ENCODE measurements at regions not wholly inside any gene's neighbourhood (a gene's known extent, or its start where the extent isn't known, plus 50 kb on each side); places are given as distances from the start of the nearest gene placed in this dataset.
A peak's percentile ranks its signal among the peaks of the same experiment; 100 is the strongest.

GRCh38 chr6:134455319-134455718 is 137.4 kb upstream of the SGK1 start:
- Mint-ChIP-seq H3K9me3 (ENCODE audit: unreplicated experiment) (no peaks in the 10 kb centered on the region), H3K4me1 (ENCODE audit: insufficient read depth, unreplicated experiment) (peaks cover 4% of the 10 kb centered on the region), H3K36me3 (ENCODE audit: insufficient read depth, unreplicated experiment) (no peaks in the 10 kb centered on the region), H3K27me3 (ENCODE audit: insufficient read depth, unreplicated experiment) (no peaks in the 10 kb centered on the region), H3K27ac (ENCODE audit: low read depth, unreplicated experiment) (no peak overlapping the region), H3K4me3 (ENCODE audit: unreplicated experiment) (no peak overlapping the region)
- no TSS peak for BruUV-seq (replicated peaks)
- intact Hi-C loops (cut with micrococcal nuclease), result no loop called here
- TF ChIP-seq, protein P1, sequence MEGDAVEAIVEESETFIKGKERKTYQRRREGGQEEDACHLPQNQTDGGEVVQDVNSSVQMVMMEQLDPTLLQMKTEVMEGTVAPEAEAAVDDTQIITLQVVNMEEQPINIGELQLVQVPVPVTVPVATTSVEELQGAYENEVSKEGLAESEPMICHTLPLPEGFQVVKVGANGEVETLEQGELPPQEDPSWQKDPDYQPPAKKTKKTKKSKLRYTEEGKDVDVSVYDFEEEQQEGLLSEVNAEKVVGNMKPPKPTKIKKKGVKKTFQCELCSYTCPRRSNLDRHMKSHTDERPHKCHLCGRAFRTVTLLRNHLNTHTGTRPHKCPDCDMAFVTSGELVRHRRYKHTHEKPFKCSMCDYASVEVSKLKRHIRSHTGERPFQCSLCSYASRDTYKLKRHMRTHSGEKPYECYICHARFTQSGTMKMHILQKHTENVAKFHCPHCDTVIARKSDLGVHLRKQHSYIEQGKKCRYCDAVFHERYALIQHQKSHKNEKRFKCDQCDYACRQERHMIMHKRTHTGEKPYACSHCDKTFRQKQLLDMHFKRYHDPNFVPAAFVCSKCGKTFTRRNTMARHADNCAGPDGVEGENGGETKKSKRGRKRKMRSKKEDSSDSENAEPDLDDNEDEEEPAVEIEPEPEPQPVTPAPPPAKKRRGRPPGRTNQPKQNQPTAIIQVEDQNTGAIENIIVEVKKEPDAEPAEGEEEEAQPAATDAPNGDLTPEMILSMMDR (IDR thresholded peaks at IDR 0.05; ENCODE audit: unreplicated experiment), result no peak
- DNase-seq (ENCODE audit: unreplicated experiment), result no peak
- POLR2A ChIA-PET, result interaction anchor here (0.6 to 6.3 kb wide), 5 partner anchors 10 to 561 kb away, joined by 3 to 27 read pairs (median 3); no protein-coding TSS in a partner anchor
- CTCF ChIA-PET, result interaction anchor here (0.6 kb wide), 1 partner anchor 169 kb away, joined by 3 read pairs; no protein-coding TSS in a partner anchor

GRCh38 chr6:134454794-134455193 is 136.9 kb upstream of the SGK1 start:
- H3K4me1 Mint-ChIP-seq (ENCODE audit: insufficient read depth, unreplicated experiment), result peaks cover 4% of the 10 kb centered on the region
- BruUV-seq (replicated peaks), result no TSS peak
- CTCF ChIA-PET, result interaction anchor here (0.8 kb wide), 1 partner anchor 1835 kb away, joined by 3 read pairs; the partner anchor contains the start of gene BCLAF1
- TF ChIP-seq, protein P1 (IDR thresholded peaks at IDR 0.05; ENCODE audit: unreplicated experiment), result no peak
- no peak for DNase-seq (ENCODE audit: unreplicated experiment)
- H3K36me3 Mint-ChIP-seq (ENCODE audit: insufficient read depth, unreplicated experiment), result no peaks in the 10 kb centered on the region
- POLR2A ChIA-PET, result interaction anchor here (0.6 to 6.3 kb wide), 2 partner anchors 11 to 82 kb away, joined by 3 to 27 read pairs; no protein-coding TSS in a partner anchor
- intact Hi-C loops (cut with micrococcal nuclease), result no loop called here
- no peak overlapping the region for H3K4me3 Mint-ChIP-seq (ENCODE audit: unreplicated experiment)
- no peaks in the 10 kb centered on the region for H3K27me3 Mint-ChIP-seq (ENCODE audit: insufficient read depth, unreplicated experiment)
- H3K9me3 Mint-ChIP-seq (ENCODE audit: unreplicated experiment), result no peaks in the 10 kb centered on the region
- no peak overlapping the region for H3K27ac Mint-ChIP-seq (ENCODE audit: low read depth, unreplicated experiment)

DNA sequence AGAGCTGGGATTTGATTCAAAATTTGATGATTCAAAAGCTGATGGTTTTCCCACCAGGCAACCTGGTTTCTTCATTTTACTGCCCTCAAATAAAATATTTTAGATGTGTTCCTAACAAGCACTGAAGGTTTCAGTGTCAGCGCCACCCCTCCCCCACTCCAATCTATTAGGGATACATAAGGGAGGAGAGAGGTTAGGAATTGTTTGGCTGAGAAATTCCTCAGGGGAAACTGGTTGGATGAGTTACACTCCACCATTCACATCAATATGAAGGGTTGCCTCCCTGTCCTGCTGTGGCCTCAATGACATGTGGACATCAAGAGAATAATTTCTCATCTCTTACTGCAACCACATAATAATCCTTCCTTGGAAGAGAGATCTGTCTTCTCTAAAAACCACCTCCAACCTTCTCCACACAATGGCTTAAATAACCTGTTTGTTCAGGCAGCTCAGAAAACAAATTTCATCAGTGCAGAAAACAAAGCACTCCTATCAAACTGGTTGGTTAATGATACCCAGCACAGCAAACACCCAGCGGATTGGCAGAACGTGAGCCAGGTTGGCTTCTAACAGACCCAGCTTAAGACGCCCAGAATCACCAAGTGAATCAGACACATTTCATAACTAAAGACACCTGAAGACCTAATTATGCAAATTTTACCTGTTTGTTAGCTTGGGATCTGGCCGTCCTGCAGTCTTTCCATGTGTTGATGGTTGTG is 136.0 kb upstream of the SGK1 start:
- Mint-ChIP-seq H3K4me3 (ENCODE audit: unreplicated experiment) (no peak overlapping the region), H3K36me3 (ENCODE audit: insufficient read depth, unreplicated experiment) (no peaks in the 10 kb centered on the region), H3K27me3 (ENCODE audit: insufficient read depth, unreplicated experiment) (no peaks in the 10 kb centered on the region), H3K4me1 (ENCODE audit: insufficient read depth, unreplicated experiment) (peaks cover 4% of the 10 kb centered on the region), H3K9me3 (ENCODE audit: unreplicated experiment) (no peaks in the 10 kb centered on the region), H3K27ac (ENCODE audit: low read depth, unreplicated experiment) (no peak overlapping the region)
- TF ChIP-seq, protein P1 (IDR thresholded peaks at IDR 0.05; ENCODE audit: unreplicated experiment), result no peak
- DNase-seq (ENCODE audit: unreplicated experiment), result no peak
- CTCF ChIA-PET, result interaction anchor here (0.8 to 1.0 kb wide), 3 partner anchors 11 to 1836 kb away, joined by 3 to 4 read pairs (median 3); partner anchors contain the start of gene BCLAF1
- POLR2A ChIA-PET, result interaction anchor here (0.5 to 6.3 kb wide), 3 partner anchors 11 to 252 kb away, joined by 3 to 27 read pairs (median 4); no protein-coding TSS in a partner anchor
- BruUV-seq (replicated peaks), result no TSS peak
- intact Hi-C loops (cut with micrococcal nuclease), result no loop called here

DNA sequence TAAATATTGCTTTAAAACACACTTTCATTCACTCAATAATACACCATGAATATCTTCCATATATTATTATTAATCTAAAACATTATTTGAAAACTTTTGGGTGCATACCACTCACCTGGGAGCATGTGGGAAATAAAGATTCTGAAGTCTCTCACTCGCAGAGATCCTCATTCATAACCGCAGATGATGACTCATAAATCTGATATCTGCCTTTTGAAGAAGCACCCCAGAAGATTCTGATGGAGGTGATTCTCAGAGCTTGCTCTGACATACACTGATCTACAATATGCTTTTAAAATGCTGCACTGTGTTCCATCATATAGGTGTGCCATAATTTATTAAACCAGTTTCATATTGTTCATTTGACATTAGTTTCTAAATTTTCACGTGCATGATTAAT is 135.0 kb upstream of the SGK1 start:
- DNase-seq (ENCODE audit: unreplicated experiment), result peak; percentile 25
- Mint-ChIP-seq H3K36me3 (ENCODE audit: insufficient read depth, unreplicated experiment) (no peaks in the 10 kb centered on the region), H3K27me3 (ENCODE audit: insufficient read depth, unreplicated experiment) (no peaks in the 10 kb centered on the region), H3K4me1 (ENCODE audit: insufficient read depth, unreplicated experiment) (peaks cover 10% of the 10 kb centered on the region), H3K9me3 (ENCODE audit: unreplicated experiment) (no peaks in the 10 kb centered on the region), H3K27ac (ENCODE audit: low read depth, unreplicated experiment) (no peak overlapping the region), H3K4me3 (ENCODE audit: unreplicated experiment) (no peak overlapping the region)
- no TSS peak for BruUV-seq (replicated peaks)
- TF ChIP-seq, protein P1 (IDR thresholded peaks at IDR 0.05; ENCODE audit: unreplicated experiment), result no peak
- ChIA-PET CTCF (interaction anchor here (0.7 to 1.0 kb wide), 3 partner anchors 9 to 369 kb away, joined by 3 to 4 read pairs (median 3); no protein-coding TSS in a partner anchor), POLR2A (interaction anchor here (0.5 to 6.3 kb wide), 2 partner anchors 12 to 251 kb away, joined by 4 to 27 read pairs; no protein-coding TSS in a partner anchor)
- intact Hi-C loops (cut with micrococcal nuclease), result no loop called here

All from MCF 10A (cell line).